SK-N-SH (cell line): ENCODE measurements at regions not wholly inside any gene's neighbourhood (a gene's known extent, or its start where the extent isn't known, plus 50 kb on each side); places are given as distances from the start of the nearest gene placed in this dataset.

Source experiments
- CTCF ChIA-PET: fragments of 300-600, 350-600 bp; formaldehyde crosslinking; extraction: SDS; loops from one replicate; lab custom pipeline; 2021; lab: Yijun Ruan, JAX
- POLR2A ChIA-PET: fragments of 350-600 bp; sonication (Branson Sonifier 250); formaldehyde crosslinking; extraction: SDS; loops from one replicate; lab custom pipeline; 2020; ENCODE audit warnings: antibody characterized with exemption, inconsistent platforms; lab: Yijun Ruan, JAX
- DNase-seq: peaks from one replicate; pipeline ENCODE4 v3.0.0; 2012
- H2AFZ ChIP-seq: fragments of 200-600 bp; sonication (generic); 2 replicates; pipeline ENCODE4 v1.8.1; 2016; ENCODE audit warnings: antibody characterized with exemption, mild to moderate bottlenecking, low read depth
- H3F3A ChIP-seq: fragments of 200-600 bp; sonication (generic); replicated peaks from 2 replicates; pipeline ENCODE3; 2016; ENCODE audit warnings: antibody characterized with exemption, mild to moderate bottlenecking; ENCODE audit not compliant: insufficient read depth
- H3K27ac ChIP-seq, 2 experiments: fragments of 200-500 bp in 1 of 2; fragments of 200-600 bp in 1 of 2; sonication (Bioruptor generic) in 1 of 2; sonication (generic), shearing (Covaris generic) in 1 of 2; 2 replicates each; pipeline versions ENCODE4 v1.5.1 to v1.6.1; 2014 to 2016; ENCODE audit warnings: low read depth in 2 of 2, inconsistent platforms in 1 of 2, low read length in 1 of 2, mild to moderate bottlenecking in 1 of 2, mixed read lengths in 1 of 2
- H3K27me3 ChIP-seq: fragments of 200-600 bp; sonication (generic), shearing (Covaris generic); 2 replicates; pipeline ENCODE4 v1.6.1; 2016; ENCODE audit warnings: mixed run types; ENCODE audit not compliant: insufficient read depth
- H3K36me3 ChIP-seq, 2 experiments: fragments of 200-500 bp in 1 of 2; fragments of 200-600 bp in 1 of 2; sonication (Bioruptor generic) in 1 of 2; sonication (generic) in 1 of 2; replicated peaks in 1 of 2; 2 replicates each; pipeline versions ENCODE3 to v1.5.1; 2014 to 2016; ENCODE audit warnings: low read length in 1 of 2, mild to moderate bottlenecking in 1 of 2; ENCODE audit not compliant: insufficient read depth in 2 of 2, control insufficient read depth in 1 of 2
- H3K4me1 ChIP-seq, 2 experiments: fragments of 200-500 bp in 1 of 2; fragments of 200-600 bp in 1 of 2; sonication (Bioruptor generic) in 1 of 2; sonication (generic), shearing (Covaris generic) in 1 of 2; 2 replicates each; pipeline versions ENCODE4 v1.5.1 to v1.6.1; 2014 to 2016; ENCODE audit warnings: low read depth in 1 of 2, low read length in 1 of 2, mixed run types in 1 of 2; ENCODE audit not compliant: insufficient read depth in 2 of 2, control insufficient read depth in 1 of 2
- H3K4me2 ChIP-seq: fragments of 200-600 bp; sonication (generic), shearing (Covaris generic); 2 replicates; pipeline ENCODE4 v1.6.1; 2017; ENCODE audit warnings: mixed run types
- H3K4me3 ChIP-seq, 2 experiments: fragments of 200-500 bp in 1 of 2; fragments of 200-600 bp in 1 of 2; sonication (Bioruptor generic) in 1 of 2; sonication (generic), shearing (Covaris generic) in 1 of 2; 2 replicates each; pipeline versions ENCODE4 v1.5.1 to v1.8.1; 2014 to 2016; ENCODE audit warnings: low read depth in 2 of 2, inconsistent platforms in 1 of 2, low read length in 1 of 2, mild to moderate bottlenecking in 1 of 2, mixed read lengths in 1 of 2, moderate library complexity in 1 of 2
- H3K79me2 ChIP-seq: fragments of 200-600 bp; sonication (generic); 2 replicates; pipeline ENCODE4 v1.8.1; 2017; ENCODE audit warnings: mild to moderate bottlenecking; ENCODE audit not compliant: insufficient read depth
- H3K9ac ChIP-seq: fragments of 200-600 bp; sonication (generic); 2 replicates; pipeline ENCODE4 v1.6.1; 2017; ENCODE audit warnings: mixed run types
- H3K9me2 ChIP-seq: fragments of 200-600 bp; sonication (generic); 2 replicates; pipeline ENCODE4 v1.6.1; 2017; ENCODE audit warnings: mixed run types
- H3K9me3 ChIP-seq: fragments of 200-600 bp; sonication (generic); 2 replicates; pipeline ENCODE4 v1.6.1; 2017; ENCODE audit warnings: mixed run types, mild to moderate bottlenecking, moderate library complexity
- H4K20me1 ChIP-seq: fragments of 200-600 bp; sonication (generic); 2 replicates; pipeline ENCODE4 v1.6.1; 2017; ENCODE audit warnings: mild to moderate bottlenecking, mixed run types; ENCODE audit not compliant: insufficient read depth
- CTCF ChIP-seq: fragments of 200-600 bp; sonication (generic); IDR thresholded peaks from 2 replicates; pipeline ENCODE4 v1.6.1; 2017; ENCODE audit warnings: antibody characterized with exemption, mild to moderate bottlenecking, moderate library complexity
- ELF1 ChIP-seq: IDR thresholded peaks from 2 replicates; pipeline ENCODE4 v1.4.0; 2012
- FOXJ3 ChIP-seq: sonication (generic); formaldehyde crosslinking; IDR thresholded peaks from 2 replicates; pipeline ENCODE4 v1.5.1; 2020; ENCODE audit warnings: mild to moderate bottlenecking, missing genetic modification reagents
- FOXM1 ChIP-seq: IDR thresholded peaks from 2 replicates; pipeline ENCODE4 v1.4.0; 2012; ENCODE audit warnings: low read depth, mild to moderate bottlenecking
- GABPA ChIP-seq: IDR thresholded peaks from 2 replicates; pipeline ENCODE4 v1.4.0; 2012; ENCODE audit warnings: low read depth, mild to moderate bottlenecking
- GATA2 ChIP-seq: sonication (generic); formaldehyde crosslinking; IDR thresholded peaks from 2 replicates; pipeline ENCODE4 v1.5.0; 2020; ENCODE audit warnings: mild to moderate bottlenecking, missing genetic modification reagents
- IRF3 ChIP-seq: fragments of 150-350 bp; IDR thresholded peaks from 2 replicates; pipeline ENCODE4 v1.6.1; 2016; ENCODE audit warnings: mild to moderate bottlenecking, low read depth, low read length
- MAX ChIP-seq: IDR thresholded peaks from 2 replicates; pipeline ENCODE4 v1.4.0; 2012; ENCODE audit warnings: low read depth
- MXI1 ChIP-seq: IDR thresholded peaks from 2 replicates; pipeline ENCODE4 v1.6.1; 2012; ENCODE audit warnings: mild to moderate bottlenecking, low read depth, low read length, improper control_type of control experiment
- NRF1 ChIP-seq: IDR thresholded peaks from 2 replicates; pipeline ENCODE4 v1.6.1; 2012; ENCODE audit warnings: low read depth, mild to moderate bottlenecking, low read length
- POLR2AphosphoS5 ChIP-seq: IDR thresholded peaks from 2 replicates; pipeline ENCODE4 v1.6.1; 2012; ENCODE audit warnings: low read depth, low read length
- RFX5 ChIP-seq: IDR thresholded peaks from 2 replicates; pipeline ENCODE4 v1.6.1; 2012; ENCODE audit warnings: mild to moderate bottlenecking, improper control_type of control experiment, low read length
- RXRA ChIP-seq: IDR thresholded peaks from 2 replicates; pipeline ENCODE4 v1.4.0; 2012; ENCODE audit warnings: low read depth, mild to moderate bottlenecking, borderline replicate concordance
- SIN3A ChIP-seq: IDR thresholded peaks from 2 replicates; pipeline ENCODE4 v1.6.1; 2012; ENCODE audit warnings: low read depth, mild to moderate bottlenecking, low read length, moderate library complexity, borderline replicate concordance
- SMC3 ChIP-seq: IDR thresholded peaks from 2 replicates; pipeline ENCODE4 v1.6.1; 2012; ENCODE audit warnings: low read depth, low read length, improper control_type of control experiment
- TEAD4 ChIP-seq: IDR thresholded peaks from 2 replicates; pipeline ENCODE4 v1.4.0; 2012; ENCODE audit warnings: mild to moderate bottlenecking, borderline replicate concordance; ENCODE audit not compliant: insufficient read depth
- ZBTB33 ChIP-seq: IDR thresholded peaks from 2 replicates; pipeline ENCODE4 v1.4.0; 2012; ENCODE audit warnings: low read depth, borderline replicate concordance
- WGBS: methylation state at CpG from one replicate; pipeline ENCODE4 v1.1.6; 2017; ENCODE audit warnings: low lambda C conversion rate; 5-methylcytosine and 5-hydroxymethylcytosine counted together
- TF ChIP-seq, protein P1 (sequence below): IDR thresholded peaks from 2 replicates; pipeline ENCODE4 v1.6.1; 2012; ENCODE audit warnings: mild to moderate bottlenecking, low read depth, low read length, moderate library complexity

DNA sequence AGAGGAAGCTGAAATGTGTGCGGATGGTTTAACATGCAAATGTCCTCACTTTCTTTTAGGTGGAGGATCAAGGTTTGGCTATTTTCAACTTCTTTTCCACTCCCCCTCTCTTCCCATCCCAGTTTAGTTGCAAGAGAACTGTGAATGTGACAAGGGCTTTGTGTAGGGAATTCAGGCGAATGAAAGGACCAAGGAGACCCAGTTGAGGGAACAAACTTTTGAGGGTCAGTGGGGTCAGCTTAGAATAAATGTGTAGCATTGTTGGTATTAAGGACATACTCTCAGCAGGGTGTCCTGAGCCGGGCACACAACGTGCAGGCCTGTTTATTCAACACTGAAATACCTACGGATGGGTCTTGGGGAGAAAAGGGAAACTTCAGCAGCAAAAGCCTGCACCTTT lies 346.0 kb downstream of the PMP22 start:
- no peak for DNase-seq
- H3F3A ChIP-seq = no peaks in the 10 kb centered on the region
- H3K4me1 ChIP-seq = no peaks in the 10 kb centered on the region
- no peak overlapping the region for H3K4me2 ChIP-seq
- ChIA-PET POLR2A (no interaction called here), CTCF (no interaction called here)
- no peaks in the 10 kb centered on the region for H3K36me3 ChIP-seq
- H3K9ac ChIP-seq = no peak overlapping the region
- no peaks in the 10 kb centered on the region for H3K27me3 ChIP-seq
- H3K9me3 ChIP-seq = no peaks in the 10 kb centered on the region
- no peak for TF ChIP-seq IRF3
- TF ChIP-seq RXRA = no peak
- TF ChIP-seq MXI1 = no peak
- TF ChIP-seq SMC3 = no peak
- TF ChIP-seq FOXJ3 (CRISPR knock-in tag) = no peak
- no peaks in the 10 kb centered on the region for H4K20me1 ChIP-seq
- no peak overlapping the region for H3K4me3 ChIP-seq
- H3K27ac ChIP-seq = no peak overlapping the region
- no peak overlapping the region for H2AFZ ChIP-seq
- 2% methylated on average over 5 of the region's 5 CpGs for WGBS
- no peaks in the 10 kb centered on the region for H3K9me2 ChIP-seq
- H3K79me2 ChIP-seq = no peaks in the 10 kb centered on the region

- Histone ChIP-seq H3K27me3 (no peaks in the 10 kb centered on the region), H4K20me1 (no peaks in the 10 kb centered on the region), H3K36me3 (no peaks in the 10 kb centered on the region), H3K4me3 (no peak overlapping the region), H3K79me2 (no peaks in the 10 kb centered on the region), H3K9ac (no peak overlapping the region), H3K4me1 (no peaks in the 10 kb centered on the region), H3F3A (no peaks in the 10 kb centered on the region), H3K9me2 (no peaks in the 10 kb centered on the region), H3K27ac (no peak overlapping the region), H3K4me2 (no peak overlapping the region), H3K9me3 (no peaks in the 10 kb centered on the region), H2AFZ (no peak overlapping the region)
- 4% methylated on average over 4 of the region's 4 CpGs for WGBS
- CTCF ChIA-PET = no interaction called here
- POLR2A ChIA-PET = no interaction called here
- TF ChIP-seq FOXM1 (no peak), GABPA (no peak), MXI1 (no peak), GATA2 (CRISPR knock-in tag) (no peak), RXRA (no peak), SIN3A (no peak), MAX (no peak), RFX5 (no peak), IRF3 (no peak), POLR2AphosphoS5 (no peak), CTCF (no peak), NRF1 (no peak), TEAD4 (no peak), ELF1 (no peak), ZBTB33 (no peak)
- TF ChIP-seq, protein P1, sequence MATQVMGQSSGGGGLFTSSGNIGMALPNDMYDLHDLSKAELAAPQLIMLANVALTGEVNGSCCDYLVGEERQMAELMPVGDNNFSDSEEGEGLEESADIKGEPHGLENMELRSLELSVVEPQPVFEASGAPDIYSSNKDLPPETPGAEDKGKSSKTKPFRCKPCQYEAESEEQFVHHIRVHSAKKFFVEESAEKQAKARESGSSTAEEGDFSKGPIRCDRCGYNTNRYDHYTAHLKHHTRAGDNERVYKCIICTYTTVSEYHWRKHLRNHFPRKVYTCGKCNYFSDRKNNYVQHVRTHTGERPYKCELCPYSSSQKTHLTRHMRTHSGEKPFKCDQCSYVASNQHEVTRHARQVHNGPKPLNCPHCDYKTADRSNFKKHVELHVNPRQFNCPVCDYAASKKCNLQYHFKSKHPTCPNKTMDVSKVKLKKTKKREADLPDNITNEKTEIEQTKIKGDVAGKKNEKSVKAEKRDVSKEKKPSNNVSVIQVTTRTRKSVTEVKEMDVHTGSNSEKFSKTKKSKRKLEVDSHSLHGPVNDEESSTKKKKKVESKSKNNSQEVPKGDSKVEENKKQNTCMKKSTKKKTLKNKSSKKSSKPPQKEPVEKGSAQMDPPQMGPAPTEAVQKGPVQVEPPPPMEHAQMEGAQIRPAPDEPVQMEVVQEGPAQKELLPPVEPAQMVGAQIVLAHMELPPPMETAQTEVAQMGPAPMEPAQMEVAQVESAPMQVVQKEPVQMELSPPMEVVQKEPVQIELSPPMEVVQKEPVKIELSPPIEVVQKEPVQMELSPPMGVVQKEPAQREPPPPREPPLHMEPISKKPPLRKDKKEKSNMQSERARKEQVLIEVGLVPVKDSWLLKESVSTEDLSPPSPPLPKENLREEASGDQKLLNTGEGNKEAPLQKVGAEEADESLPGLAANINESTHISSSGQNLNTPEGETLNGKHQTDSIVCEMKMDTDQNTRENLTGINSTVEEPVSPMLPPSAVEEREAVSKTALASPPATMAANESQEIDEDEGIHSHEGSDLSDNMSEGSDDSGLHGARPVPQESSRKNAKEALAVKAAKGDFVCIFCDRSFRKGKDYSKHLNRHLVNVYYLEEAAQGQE = no peak
- no peak for DNase-seq
Observed at GRCh38 chr17:14918540-14918939, 346.6 kb downstream of the PMP22 start.
